Body of pancreas (tissue), 4 donors: ENCODE measurements at regions not wholly inside any gene's neighbourhood (a gene's known extent, or its start where the extent isn't known, plus 50 kb on each side); places are given as distances from the start of the nearest gene placed in this dataset.

Source experiments
- ATAC-seq: fragments of 150-250 bp; one replicate; pipeline ENCODE4 v1.9.1; 2016
- DNase-seq, 4 donors: peaks; one replicate each; pipeline ENCODE4 v3.0.0-alpha.2; 2019
- H3K27ac ChIP-seq, 4 donors: fragments of 200-600 bp; sonication (generic); 1 replicate in 3 of 4; 2 replicates in 1 of 4; pipeline versions ENCODE4 v1.5.1 to v1.6.1; 2016 to 2019; ENCODE audit warnings: mild to moderate bottlenecking in 1 of 4, mixed read lengths in 1 of 4, moderate library complexity in 1 of 4
- H3K27me3 ChIP-seq, 2 donors: fragments of 200-600 bp; sonication (generic); one replicate each; pipeline ENCODE4 v1.6.0; 2016; ENCODE audit warnings: mild to moderate bottlenecking in 1 of 2
- H3K36me3 ChIP-seq, 2 donors: fragments of 200-600 bp; sonication (generic); replicated peaks in 1 of 2; 2 replicates each; pipeline ENCODE4 v1.5.1; 2016; ENCODE audit warnings: low read depth in 2 of 2; ENCODE audit not compliant: insufficient read depth in 1 of 2
- H3K4me1 ChIP-seq: fragments of 200-600 bp; sonication (generic); one replicate; pipeline ENCODE4 v1.6.0; 2016
- H3K4me3 ChIP-seq, 2 donors: fragments of 200-600 bp; sonication (generic); 1 replicate in 1 of 2; 2 replicates in 1 of 2; pipeline ENCODE4 v1.5.1; 2016 to 2019
- H3K9me3 ChIP-seq, 3 donors: fragments of 200-600 bp; sonication (generic); 1 replicate in 2 of 3; 2 replicates in 1 of 3; pipeline ENCODE4 v1.5.1; 2016
- POLR2A ChIP-seq, 3 donors: fragments of 450-650 bp; IDR thresholded peaks; one replicate each; pipeline ENCODE4 v1.6.1; 2016; ENCODE audit warnings: antibody characterized with exemption in 3 of 3, mild to moderate bottlenecking in 2 of 3
- WGBS, 2 donors: methylation state at CpG; one replicate each; pipeline ENCODE4 v1.1.5; 2017; 5-methylcytosine and 5-hydroxymethylcytosine counted together
- intact Hi-C: fragments of 100-400 bp; cut with DNase I; formaldehyde crosslinking; loops from one replicate; pipeline ENCODE4 v1.15.1; 2023
- TF ChIP-seq, protein P1 (sequence below), 7 experiments: fragments of 450-650 bp in 4 of 7; fragments of 200-600 bp in 3 of 7; sonication (generic) in 3 of 7; IDR thresholded peaks; one replicate each; pipeline ENCODE4 v1.5.1; 2016 to 2019; ENCODE audit warnings: antibody characterized with exemption in 7 of 7

DNA sequence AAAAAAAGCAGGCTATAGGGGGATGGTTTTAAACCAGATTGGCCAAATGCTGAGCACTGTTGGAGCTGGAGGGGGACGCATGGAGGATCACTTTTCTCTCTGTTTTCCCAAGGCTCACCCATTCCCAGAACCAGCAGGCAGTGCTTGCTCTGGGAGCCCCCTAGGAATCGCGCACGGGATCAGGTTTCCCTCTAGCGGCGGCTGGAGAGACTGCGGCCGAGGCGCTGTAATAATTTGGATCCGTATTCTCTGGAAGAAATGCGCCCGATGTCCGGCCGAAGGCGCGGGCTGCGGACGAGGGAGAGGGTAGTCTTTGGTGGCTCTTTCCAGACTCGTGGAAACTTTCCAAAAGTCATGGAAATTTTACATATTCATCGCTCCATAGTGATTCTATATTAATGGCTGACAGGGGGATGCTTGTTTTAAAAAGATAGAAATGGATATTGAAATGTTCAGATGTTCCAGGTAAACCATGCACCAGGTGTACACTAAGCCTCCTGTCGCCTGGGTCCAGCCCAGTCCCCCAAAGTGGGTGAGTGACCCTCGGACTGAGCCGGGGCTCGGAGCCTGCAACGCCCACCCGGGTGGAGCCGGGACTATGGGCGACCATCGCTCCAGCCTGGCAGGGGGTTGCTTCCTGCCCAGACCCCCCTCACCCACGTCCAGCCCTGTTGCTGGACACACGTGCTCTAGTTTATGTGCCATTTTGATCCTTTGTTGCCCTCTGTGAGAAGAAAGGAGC, 78.7 kb upstream of the PHACTR3 start:
- peak; percentile 69 for ATAC-seq
- Histone ChIP-seq H3K4me3 (no peak overlapping the region), H3K27ac (no peak overlapping the region), H3K9me3 (no peaks in the 10 kb centered on the region), H3K27me3 (peaks cover 0 to 9% of the 10 kb centered on the region in 2 donors), H3K36me3 (no peaks in the 10 kb centered on the region), H3K4me1 (no peaks in the 10 kb centered on the region)
- intact Hi-C loops = no loop called here
- TF ChIP-seq, protein P1, sequence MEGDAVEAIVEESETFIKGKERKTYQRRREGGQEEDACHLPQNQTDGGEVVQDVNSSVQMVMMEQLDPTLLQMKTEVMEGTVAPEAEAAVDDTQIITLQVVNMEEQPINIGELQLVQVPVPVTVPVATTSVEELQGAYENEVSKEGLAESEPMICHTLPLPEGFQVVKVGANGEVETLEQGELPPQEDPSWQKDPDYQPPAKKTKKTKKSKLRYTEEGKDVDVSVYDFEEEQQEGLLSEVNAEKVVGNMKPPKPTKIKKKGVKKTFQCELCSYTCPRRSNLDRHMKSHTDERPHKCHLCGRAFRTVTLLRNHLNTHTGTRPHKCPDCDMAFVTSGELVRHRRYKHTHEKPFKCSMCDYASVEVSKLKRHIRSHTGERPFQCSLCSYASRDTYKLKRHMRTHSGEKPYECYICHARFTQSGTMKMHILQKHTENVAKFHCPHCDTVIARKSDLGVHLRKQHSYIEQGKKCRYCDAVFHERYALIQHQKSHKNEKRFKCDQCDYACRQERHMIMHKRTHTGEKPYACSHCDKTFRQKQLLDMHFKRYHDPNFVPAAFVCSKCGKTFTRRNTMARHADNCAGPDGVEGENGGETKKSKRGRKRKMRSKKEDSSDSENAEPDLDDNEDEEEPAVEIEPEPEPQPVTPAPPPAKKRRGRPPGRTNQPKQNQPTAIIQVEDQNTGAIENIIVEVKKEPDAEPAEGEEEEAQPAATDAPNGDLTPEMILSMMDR (IDR thresholded peaks at IDR 0.05) = peak; percentile 60 to 90 (median 77)
- TF ChIP-seq POLR2A (IDR thresholded peaks at IDR 0.05) = no peak
- peak; percentile 49 to 71 (median 56) for DNase-seq
- WGBS, 2 donors = 7 to 8% methylated on average over 24 to 31 of the region's 31 CpGs

DNA sequence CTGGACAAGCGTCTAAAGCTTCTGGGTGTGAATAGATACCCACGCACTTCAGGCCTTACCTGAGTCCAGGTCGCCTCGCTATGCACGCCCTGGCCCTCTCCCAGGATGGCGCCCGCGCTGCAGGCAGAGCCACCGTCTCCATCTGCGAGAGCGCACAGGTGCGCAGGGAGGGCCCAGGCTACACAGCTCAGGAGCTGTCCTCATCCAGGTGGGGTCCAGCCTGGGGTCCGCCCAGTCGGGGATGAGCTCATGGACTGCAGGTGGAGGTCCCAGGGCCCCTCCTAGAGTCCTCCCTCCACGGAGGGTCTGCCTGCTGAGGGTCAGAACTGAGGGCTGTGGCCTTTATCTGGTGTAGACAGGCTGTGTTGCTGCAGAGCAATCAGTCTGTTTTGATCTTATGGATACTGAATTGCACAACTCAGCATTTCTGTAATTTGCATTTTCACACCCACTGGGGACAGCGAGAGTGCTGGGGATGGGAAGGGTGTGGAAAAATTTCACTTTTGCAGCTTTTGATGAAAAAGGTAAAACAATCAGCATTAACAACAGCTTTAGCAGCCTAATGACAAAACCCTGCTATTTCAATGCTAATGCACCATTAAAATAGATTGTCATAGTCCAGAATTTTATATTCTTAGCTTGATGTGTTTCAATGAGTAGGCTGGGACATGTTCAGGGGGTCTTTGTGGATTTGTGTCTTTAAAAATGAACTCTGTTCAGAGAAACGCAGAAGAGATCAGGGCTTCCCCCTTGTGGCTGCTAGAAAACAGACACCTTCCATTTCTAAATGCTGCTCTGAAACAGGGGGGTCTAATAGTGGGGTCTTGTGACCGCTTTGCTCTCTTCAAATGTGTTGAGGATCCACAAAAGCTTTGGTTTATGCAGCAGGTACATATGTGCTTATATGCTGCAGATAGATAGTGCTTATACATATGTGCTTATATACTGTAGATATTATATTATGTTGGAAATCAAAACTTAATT, 77.8 kb upstream of the PHACTR3 start:
- TF ChIP-seq, protein P1 (IDR thresholded peaks at IDR 0.05) = no peak
- no peak for TF ChIP-seq POLR2A (IDR thresholded peaks at IDR 0.05)
- Histone ChIP-seq H3K4me1 (no peaks in the 10 kb centered on the region), H3K36me3 (no peaks in the 10 kb centered on the region), H3K27ac (no peak overlapping the region), H3K27me3 (peaks cover 0 to 9% of the 10 kb centered on the region in 2 donors), H3K9me3 (no peaks in the 10 kb centered on the region), H3K4me3 (no peak overlapping the region)
- ATAC-seq (no peak), DNase-seq (no peak)
- intact Hi-C loops = no loop called here
- WGBS, 2 donors = 18 to 27% methylated on average over 3 to 18 of the region's 18 CpGs

DNA sequence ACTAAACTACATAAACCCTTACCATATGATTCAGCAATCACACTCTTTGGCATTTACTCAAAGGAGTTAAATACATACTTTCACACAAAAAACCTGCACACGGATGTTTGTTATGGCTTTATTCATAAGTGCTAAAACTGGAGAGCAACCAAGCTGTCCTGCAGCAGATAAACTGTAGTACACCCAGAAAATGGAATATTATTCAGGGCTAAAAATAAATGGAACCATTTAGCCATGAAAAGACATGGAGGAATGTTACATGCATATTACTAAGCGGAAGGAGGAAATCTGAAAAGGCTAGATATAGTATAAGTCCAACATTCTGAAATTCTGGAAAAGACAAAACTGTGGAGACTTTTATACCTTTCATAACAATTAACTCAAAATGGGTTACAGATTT, 73.6 kb upstream of the PHACTR3 start:
- no peaks in the 10 kb centered on the region for H3K9me3 ChIP-seq
- no peak for TF ChIP-seq POLR2A (IDR thresholded peaks at IDR 0.05)
- TF ChIP-seq, protein P1 (IDR thresholded peaks at IDR 0.05) = no peak
- 50 to 52% methylated on average over 2 of the region's 2 CpGs for WGBS, 2 donors
- DNase-seq (no peak), ATAC-seq (no peak)
- H3K27me3 ChIP-seq = peaks cover 0 to 9% of the 10 kb centered on the region in 2 donors
- H3K27ac ChIP-seq = no peak overlapping the region
- no peaks in the 10 kb centered on the region for H3K36me3 ChIP-seq
- no peaks in the 10 kb centered on the region for H3K4me1 ChIP-seq
- intact Hi-C loops = no loop called here
- H3K4me3 ChIP-seq = no peak overlapping the region

DNA sequence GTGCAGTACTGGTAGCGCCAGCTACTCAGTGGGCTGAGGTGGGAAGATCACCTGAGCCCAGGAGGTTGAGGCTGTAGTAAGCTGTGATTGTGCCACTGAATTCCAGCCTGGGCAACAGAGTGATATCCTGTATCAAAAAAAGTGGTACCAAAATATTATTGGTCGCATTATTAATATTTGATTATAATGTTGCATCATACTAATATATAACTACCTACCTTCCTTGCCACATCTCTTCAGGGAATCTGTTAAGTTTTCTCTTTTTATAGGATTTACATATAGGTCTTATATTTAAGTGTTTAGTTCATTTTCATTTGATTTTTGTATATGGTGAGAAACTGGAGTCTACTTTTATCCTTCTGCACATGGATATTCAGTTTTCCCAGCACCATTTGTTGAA, 66.3 kb upstream of the PHACTR3 start:
- TF ChIP-seq POLR2A (IDR thresholded peaks at IDR 0.05) = no peak
- TF ChIP-seq, protein P1 (IDR thresholded peaks at IDR 0.05) = no peak
- DNase-seq = no peak
- H3K4me1 ChIP-seq = no peaks in the 10 kb centered on the region
- ATAC-seq = no peak
- H3K27me3 ChIP-seq = no peaks in the 10 kb centered on the region
- WGBS, 2 donors = 81 to 85% methylated on average over 2 of the region's 2 CpGs
- H3K36me3 ChIP-seq = no peaks in the 10 kb centered on the region
- intact Hi-C loops = no loop called here
- H3K27ac ChIP-seq = no peak overlapping the region
- H3K4me3 ChIP-seq = no peak overlapping the region
- H3K9me3 ChIP-seq = no peaks in the 10 kb centered on the region
